OCI-LY7 (cell line): ENCODE measurements at regions not wholly inside any gene's neighbourhood (a gene's known extent, or its start where the extent isn't known, plus 50 kb on each side); places are given as distances from the start of the nearest gene placed in this dataset.

Source experiments
- BruUV-seq: library from RNA; stranded (reverse); fragments of 400-500 nt; replicated peaks from 2 replicates; lab custom pipeline; 2021; lab: Mats Ljungman, UMichigan
- CTCF ChIA-PET: fragments of 300-600 bp; sonication (Branson Sonifier 250); formaldehyde crosslinking; loops from one replicate; lab custom pipeline; 2022; ENCODE audit warnings: antibody characterized with exemption; ENCODE audit not compliant: unreplicated experiment; lab: Charles Lee
- POLR2A ChIA-PET: fragments of 300-600 bp; sonication (Branson Sonifier 250); formaldehyde crosslinking; loops from one replicate; lab custom pipeline; 2022; ENCODE audit warnings: antibody characterized with exemption; lab: Charles Lee
- DNase-seq: peaks from one replicate; pipeline ENCODE4 v3.0.0-alpha.2; 2015; ENCODE audit warnings: low spot score
- H2AFZ ChIP-seq: fragments of 200-600 bp; sonication (generic), shearing (Covaris generic); 2 replicates; pipeline ENCODE4 v1.6.1; 2014; ENCODE audit warnings: mild to moderate bottlenecking, antibody characterized with exemption, low read length, moderate library complexity
- H3K27ac ChIP-seq: fragments of 200-600 bp; sonication (generic); 2 replicates; pipeline ENCODE4 v1.5.1; 2014; ENCODE audit warnings: mixed run types, low read depth, mild to moderate bottlenecking, moderate library complexity, low read length, inconsistent platforms; ENCODE audit not compliant: poor library complexity, severe bottlenecking
- H3K36me3 ChIP-seq: fragments of 200-600 bp; sonication (generic); 2 replicates; pipeline ENCODE4 v1.6.1; 2014; ENCODE audit warnings: mild to moderate bottlenecking, antibody characterized with exemption, low read length, moderate library complexity, mixed read lengths; ENCODE audit not compliant: insufficient read depth
- H3K4me1 ChIP-seq: fragments of 200-600 bp; sonication (generic); 2 replicates; pipeline ENCODE4 v1.5.1; 2014; ENCODE audit warnings: mild to moderate bottlenecking, low read length; ENCODE audit not compliant: insufficient read depth, poor library complexity, severe bottlenecking
- H3K4me2 ChIP-seq: fragments of 200-600 bp; sonication (generic); 2 replicates; pipeline ENCODE4 v1.6.1; 2014; ENCODE audit warnings: mild to moderate bottlenecking, low read length
- H3K4me3 ChIP-seq: fragments of 200-600 bp; sonication (generic); 2 replicates; pipeline ENCODE4 v1.5.1; 2014; ENCODE audit warnings: mild to moderate bottlenecking, low read depth, low read length; ENCODE audit not compliant: poor library complexity, severe bottlenecking
- H3K79me2 ChIP-seq: fragments of 200-600 bp; sonication (generic); 2 replicates; pipeline ENCODE4 v1.6.1; 2016; ENCODE audit warnings: low read depth, mild to moderate bottlenecking, low read length, moderate library complexity, mixed read lengths; ENCODE audit not compliant: insufficient read depth
- H3K9me2 ChIP-seq: fragments of 200-600 bp; sonication (generic); 2 replicates; pipeline ENCODE4 v1.6.1; 2016; ENCODE audit warnings: mild to moderate bottlenecking, low read length, mixed read lengths; ENCODE audit not compliant: insufficient read depth
- H3K9me3 ChIP-seq: fragments of 200-600 bp; sonication (generic); 2 replicates; pipeline ENCODE4 v1.6.1; 2014; ENCODE audit warnings: mild to moderate bottlenecking, mixed run types, low read length, mixed read lengths
- H4K20me1 ChIP-seq: fragments of 200-600 bp; sonication (generic); 2 replicates; pipeline ENCODE4 v1.6.1; 2014; ENCODE audit warnings: mild to moderate bottlenecking, antibody characterized with exemption, low read length, moderate library complexity, mixed read lengths; ENCODE audit not compliant: insufficient read depth
- EZH2phosphoT487 ChIP-seq: fragments of 200-600 bp; sonication (generic); IDR thresholded peaks from 2 replicates; pipeline ENCODE4 v1.6.1; 2018; ENCODE audit warnings: low read depth, borderline replicate concordance, mild to moderate bottlenecking, mixed run types, antibody characterized with exemption, low read length, moderate library complexity, mixed read lengths
- intact Hi-C: fragments of 100-400 bp; cut with micrococcal nuclease; formaldehyde crosslinking; loops from one replicate; pipeline ENCODE4 v1.10.0; 2022; ENCODE audit not compliant: unreplicated experiment
- TF ChIP-seq, protein P1 (sequence below): fragments of 200-600 bp; sonication (generic); conservative IDR thresholded peaks from 2 replicates; pipeline ENCODE4 v1.5.1; 2014; ENCODE audit warnings: mild to moderate bottlenecking, antibody characterized with exemption, low read length, moderate library complexity, mixed read lengths

DNA sequence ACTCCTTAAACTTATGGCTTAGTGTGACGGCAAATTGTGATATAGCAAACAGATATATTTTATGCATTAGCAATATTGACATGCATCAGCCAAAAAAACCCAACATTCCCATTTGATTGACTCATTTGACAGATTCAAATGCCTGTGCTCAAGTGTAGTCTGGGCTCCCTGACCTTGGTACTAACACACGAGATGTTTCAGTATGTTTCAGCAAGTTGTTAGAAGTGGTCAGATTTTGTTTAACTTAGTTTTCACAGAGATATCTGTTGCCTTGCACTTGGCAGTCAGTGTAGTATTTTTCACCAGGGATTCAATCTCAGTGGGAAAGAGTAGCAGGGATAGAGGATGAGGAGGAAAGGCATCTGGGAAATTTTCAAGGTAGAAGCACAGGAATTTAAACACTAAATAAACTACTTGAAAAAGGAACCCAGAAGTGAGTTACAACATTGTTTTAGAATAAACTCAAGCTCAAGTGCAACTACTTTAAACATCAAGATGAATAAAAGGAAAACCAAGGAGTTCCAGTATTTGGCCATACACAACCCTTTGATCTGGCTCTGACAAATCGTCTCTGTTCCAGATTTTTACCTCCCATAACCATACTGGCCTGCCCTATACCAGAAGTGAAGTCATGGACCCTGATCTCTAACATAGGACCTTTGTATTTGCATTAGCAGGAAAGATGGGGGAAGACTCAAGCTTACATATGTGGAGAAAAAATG is 56.5 kb upstream of the BLID start:
- Histone ChIP-seq H2AFZ (no peak overlapping the region), H3K79me2 (no peaks in the 10 kb centered on the region), H3K9me3 (no peaks in the 10 kb centered on the region), H3K27ac (no peak overlapping the region), H3K4me1 (no peaks in the 10 kb centered on the region), H3K4me2 (no peak overlapping the region), H4K20me1 (no peaks in the 10 kb centered on the region), H3K36me3 (no peaks in the 10 kb centered on the region), H3K4me3 (no peak overlapping the region), H3K9me2 (no peaks in the 10 kb centered on the region)
- intact Hi-C loops: no loop called here
- DNase-seq: no peak
- POLR2A ChIA-PET: no interaction called here
- CTCF ChIA-PET: no interaction called here
- TF ChIP-seq EZH2phosphoT487: no peak
- TF ChIP-seq, protein P1, sequence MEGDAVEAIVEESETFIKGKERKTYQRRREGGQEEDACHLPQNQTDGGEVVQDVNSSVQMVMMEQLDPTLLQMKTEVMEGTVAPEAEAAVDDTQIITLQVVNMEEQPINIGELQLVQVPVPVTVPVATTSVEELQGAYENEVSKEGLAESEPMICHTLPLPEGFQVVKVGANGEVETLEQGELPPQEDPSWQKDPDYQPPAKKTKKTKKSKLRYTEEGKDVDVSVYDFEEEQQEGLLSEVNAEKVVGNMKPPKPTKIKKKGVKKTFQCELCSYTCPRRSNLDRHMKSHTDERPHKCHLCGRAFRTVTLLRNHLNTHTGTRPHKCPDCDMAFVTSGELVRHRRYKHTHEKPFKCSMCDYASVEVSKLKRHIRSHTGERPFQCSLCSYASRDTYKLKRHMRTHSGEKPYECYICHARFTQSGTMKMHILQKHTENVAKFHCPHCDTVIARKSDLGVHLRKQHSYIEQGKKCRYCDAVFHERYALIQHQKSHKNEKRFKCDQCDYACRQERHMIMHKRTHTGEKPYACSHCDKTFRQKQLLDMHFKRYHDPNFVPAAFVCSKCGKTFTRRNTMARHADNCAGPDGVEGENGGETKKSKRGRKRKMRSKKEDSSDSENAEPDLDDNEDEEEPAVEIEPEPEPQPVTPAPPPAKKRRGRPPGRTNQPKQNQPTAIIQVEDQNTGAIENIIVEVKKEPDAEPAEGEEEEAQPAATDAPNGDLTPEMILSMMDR: no peak
- no TSS peak for BruUV-seq

DNA sequence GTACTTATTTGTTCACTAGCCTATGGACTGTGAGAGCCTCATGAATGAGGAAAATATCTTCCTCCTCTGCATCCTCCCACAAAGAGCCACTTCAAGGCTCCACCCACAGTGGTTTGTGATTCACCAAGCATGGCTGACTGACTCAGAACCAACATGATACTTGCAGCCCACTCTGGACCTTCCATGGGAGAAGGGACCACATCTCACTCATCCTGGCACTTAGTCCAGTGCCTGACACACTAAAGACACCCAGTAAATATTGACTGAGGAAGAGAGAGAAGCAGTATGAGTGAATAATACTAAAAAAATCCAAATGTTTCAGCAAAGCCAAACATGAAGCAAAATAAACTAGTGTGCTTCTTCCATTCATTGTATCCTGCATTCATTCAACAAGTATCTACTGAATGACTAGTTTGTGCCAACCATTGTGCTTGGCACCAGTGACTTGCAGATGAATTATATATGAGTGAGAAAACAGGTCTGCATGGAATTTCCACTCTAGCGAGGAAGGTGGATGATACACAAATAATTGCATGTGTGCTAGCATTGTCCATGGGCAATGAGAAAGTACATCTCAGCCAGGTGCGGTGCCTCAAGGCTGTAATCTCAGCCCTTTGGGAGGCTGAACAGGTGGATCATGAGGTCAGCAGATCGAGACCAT is 54.9 kb upstream of the BLID start:
- Histone ChIP-seq H3K9me2 (no peaks in the 10 kb centered on the region), H3K36me3 (no peaks in the 10 kb centered on the region), H4K20me1 (no peaks in the 10 kb centered on the region), H3K79me2 (no peaks in the 10 kb centered on the region), H3K4me1 (no peaks in the 10 kb centered on the region), H3K4me3 (no peak overlapping the region), H3K4me2 (no peak overlapping the region), H2AFZ (no peak overlapping the region), H3K9me3 (no peaks in the 10 kb centered on the region), H3K27ac (no peak overlapping the region)
- DNase-seq: no peak
- BruUV-seq: no TSS peak
- ChIA-PET POLR2A (no interaction called here), CTCF (no interaction called here)
- intact Hi-C loops: no loop called here
- TF ChIP-seq, protein P1: no peak
- no peak for TF ChIP-seq EZH2phosphoT487

GRCh38 chr11:122168218-122168617 is 52.2 kb upstream of the BLID start:
- H3K4me3 ChIP-seq: no peak overlapping the region
- no peaks in the 10 kb centered on the region for H3K79me2 ChIP-seq

More at GRCh38 chr11:122168218-122168617, 52.2 kb upstream of the BLID start:
- no peak overlapping the region for H3K4me2 ChIP-seq
- no peaks in the 10 kb centered on the region for H3K9me2 ChIP-seq
- no peak for DNase-seq
- H3K36me3 ChIP-seq: no peaks in the 10 kb centered on the region
- intact Hi-C loops: no loop called here
- no peaks in the 10 kb centered on the region for H3K4me1 ChIP-seq
- TF ChIP-seq EZH2phosphoT487: no peak
- TF ChIP-seq, protein P1: no peak
- POLR2A ChIA-PET: interaction anchor here (0.6 kb wide), 1 partner anchor 252 kb away, joined by 3 read pairs; no protein-coding TSS in a partner anchor
- no peak overlapping the region for H3K27ac ChIP-seq
- H3K9me3 ChIP-seq: no peaks in the 10 kb centered on the region
- BruUV-seq: no TSS peak
- H2AFZ ChIP-seq: no peak overlapping the region
- no peaks in the 10 kb centered on the region for H4K20me1 ChIP-seq
- CTCF ChIA-PET: no interaction called here
